EL (cell line): ENCODE measurements at regions not wholly inside any gene's neighbourhood (a gene's known extent, or its start where the extent isn't known, plus 50 kb on each side); places are given as distances from the start of the nearest gene placed in this dataset.

Experiments
- DNase-seq: peaks from one replicate; pipeline ENCODE4 v3.0.0-alpha.2; 2016

- no peak for DNase-seq
Measured at GRCh38 chr12:124227951-124228711, 66.8 kb upstream of the RFLNA start.

GRCh38 chr12:124229520-124229919 lies 65.4 kb upstream of the RFLNA start:
- no peak for DNase-seq

GRCh38 chr12:124230117-124230757 lies 64.7 kb upstream of the RFLNA start:
- no peak for DNase-seq

- DNase-seq = no peak
Measured at GRCh38 chr12:124230789-124231188, 64.1 kb upstream of the RFLNA start.

DNA sequence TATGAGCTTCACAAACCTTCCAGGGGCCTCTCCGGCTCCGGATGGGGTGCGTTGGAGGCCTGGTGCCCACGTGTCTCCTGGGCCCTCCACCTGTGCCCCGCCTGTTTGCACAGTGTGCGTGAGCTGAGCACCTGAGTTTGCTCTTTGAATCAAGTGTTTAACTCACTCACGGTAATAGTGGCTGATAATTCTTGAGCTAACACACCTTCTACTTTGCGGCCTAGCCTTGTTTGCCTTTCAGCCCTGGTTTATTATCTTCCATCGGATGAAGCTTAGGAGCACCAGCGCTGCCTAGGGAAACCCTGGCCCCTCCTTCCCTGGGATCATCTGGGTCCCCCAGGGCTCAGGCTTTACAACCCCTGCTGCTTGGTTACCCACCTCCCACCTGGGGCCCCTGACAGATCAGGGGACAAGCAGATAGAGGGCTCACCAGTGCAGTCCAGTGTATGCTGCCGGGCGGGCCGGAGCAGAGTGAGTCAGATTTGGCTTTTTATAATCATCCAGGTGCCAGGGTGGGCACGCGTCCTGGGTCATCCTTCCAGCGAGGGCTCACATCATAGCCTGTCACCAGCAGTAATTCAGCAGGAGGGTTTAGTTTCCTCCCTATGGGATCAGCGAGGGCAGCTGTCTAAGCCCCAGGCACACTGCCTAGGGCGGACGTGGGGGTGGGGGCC lies 62.8 kb upstream of the RFLNA start:
- DNase-seq = no peak

DNA sequence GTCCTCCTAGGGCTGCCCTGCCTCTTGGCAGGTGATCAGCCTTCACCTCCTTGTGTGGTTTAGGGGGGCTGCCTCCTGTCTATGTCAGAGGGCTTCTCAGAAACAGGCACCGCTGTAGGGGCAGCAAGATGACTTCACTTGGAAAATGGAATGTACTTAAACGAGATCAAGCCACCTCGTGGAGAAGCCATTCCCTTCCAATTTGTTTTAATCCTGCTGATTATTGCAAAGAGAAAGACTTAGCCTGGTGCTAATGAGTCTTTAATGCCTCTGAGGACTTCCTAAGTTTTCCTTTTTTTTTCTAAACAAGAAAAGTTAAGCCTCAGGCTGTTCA lies 62.3 kb upstream of the RFLNA start:
- no peak for DNase-seq

DNA sequence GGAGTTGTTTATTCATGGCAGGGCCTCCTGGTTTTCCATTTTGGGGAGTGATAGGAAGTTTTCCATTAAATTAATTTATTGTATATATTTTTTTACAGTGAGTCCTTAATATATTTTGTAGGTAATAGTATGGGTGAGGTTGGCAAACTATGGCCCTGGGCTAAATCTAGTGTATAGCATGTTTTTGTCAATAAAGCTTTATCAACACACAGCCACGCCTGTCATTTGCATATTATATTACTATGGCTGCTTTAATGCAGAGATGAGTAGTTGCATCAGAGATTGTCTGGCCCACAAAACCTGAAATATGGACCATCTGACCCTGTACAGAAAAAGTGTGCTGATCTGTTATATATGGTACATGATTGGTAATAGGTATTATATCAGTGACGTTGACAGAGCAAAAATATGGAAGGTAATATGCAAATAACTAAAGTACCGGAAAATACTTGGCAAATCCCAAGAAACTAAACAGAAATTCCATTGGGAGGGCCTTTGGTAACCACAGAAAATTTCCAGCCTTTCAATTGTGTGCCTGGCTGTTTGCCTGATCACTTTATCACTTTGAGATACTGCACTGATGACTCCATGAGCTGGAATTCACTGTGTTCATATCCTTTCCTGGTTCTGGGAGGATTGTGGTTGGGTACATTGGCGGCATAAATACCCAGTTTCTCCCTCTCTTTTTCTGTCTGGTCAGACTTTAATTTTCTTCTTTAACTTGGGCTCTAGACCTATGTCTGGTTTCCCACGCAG lies 61.7 kb upstream of the RFLNA start:
- peak; percentile 95 for DNase-seq

- peak; percentile 79 for DNase-seq
Measured at GRCh38 chr12:124233846-124234640, 60.9 kb upstream of the RFLNA start.

DNA sequence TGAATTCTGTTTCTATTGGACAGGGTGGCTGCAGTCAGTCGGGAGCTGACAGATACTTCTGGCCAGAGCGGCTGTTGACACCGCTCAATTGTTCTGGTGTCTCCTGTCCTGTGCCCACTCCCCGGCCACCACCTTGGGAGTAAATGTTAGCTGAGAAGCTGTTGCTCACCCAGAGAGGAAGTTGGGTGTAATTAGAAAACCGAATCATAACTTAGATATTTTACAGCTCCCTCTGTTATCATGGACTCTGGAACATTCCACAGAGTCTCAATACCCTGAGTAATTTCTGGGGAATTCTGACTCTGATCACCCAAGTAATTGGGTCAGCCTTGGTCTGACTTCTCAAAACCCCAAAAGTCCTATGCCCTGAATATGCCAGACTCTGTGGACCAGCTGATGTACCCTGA lies 58.3 kb upstream of the RFLNA start:
- DNase-seq = peak; percentile 92

DNA sequence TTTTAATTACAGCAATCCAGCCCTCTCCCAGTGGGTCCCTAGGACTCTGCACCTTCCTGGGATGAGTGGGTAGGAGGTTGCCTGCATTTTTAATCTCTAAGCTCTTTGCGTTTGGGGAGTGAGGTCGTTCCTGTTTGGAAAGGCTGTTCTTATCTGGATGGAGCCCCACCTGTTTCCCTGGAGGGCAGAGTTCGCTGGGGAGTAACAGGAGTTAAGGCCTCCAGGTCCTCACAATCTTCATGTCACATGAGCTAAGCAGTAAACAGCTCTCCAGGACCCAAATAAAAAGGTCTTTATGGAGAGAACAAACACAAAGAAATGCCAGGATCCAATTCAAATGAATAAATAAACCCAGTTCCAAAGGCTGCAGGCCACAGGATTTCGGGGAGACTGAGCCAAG lies 56.0 kb upstream of the RFLNA start:
- no peak for DNase-seq

- peak; percentile 40 for DNase-seq
Measured at GRCh38 chr12:124240493-124240892, 54.4 kb upstream of the RFLNA start.

- no peak for DNase-seq
Measured at GRCh38 chr12:124241776-124242528, 52.9 kb upstream of the RFLNA start.

GRCh38 chr12:124242529-124243065 lies 52.3 kb upstream of the RFLNA start:
- no peak for DNase-seq

- DNase-seq = no peak
Measured at GRCh38 chr12:124243936-124244335, 51.0 kb upstream of the RFLNA start.
